Gastrocnemius medialis (tissue), 4 donors: ENCODE measurements at regions not wholly inside any gene's neighbourhood (a gene's known extent, or its start where the extent isn't known, plus 50 kb on each side); places are given as distances from the start of the nearest gene placed in this dataset.

Experiments
- ATAC-seq, 2 donors: fragments of 150-250 bp; one replicate each; pipeline ENCODE4 v1.9.1; 2016
- DNase-seq, 2 donors: peaks; one replicate each; pipeline ENCODE4 v3.0.0-alpha.2; 2019
- H3K27ac ChIP-seq, 4 donors: fragments of 200-600 bp; sonication (generic); 1 replicate in 1 of 4; 2 replicates in 3 of 4; pipeline ENCODE4 v1.5.1; 2016 to 2018; ENCODE audit warnings: mild to moderate bottlenecking in 2 of 4, moderate library complexity in 1 of 4
- H3K27me3 ChIP-seq, 3 donors: fragments of 200-600 bp; sonication (generic) in 2 of 3; 1 replicate in 1 of 3; 2 replicates in 2 of 3; pipeline versions ENCODE4 v1.5.1 to v1.6.0; 2016 to 2019; ENCODE audit warnings: mild to moderate bottlenecking in 1 of 3, moderate library complexity in 1 of 3
- H3K36me3 ChIP-seq, 2 donors: fragments of 200-600 bp; sonication (generic) in 1 of 2; one replicate each; pipeline ENCODE4 v1.5.1; 2017 to 2018
- H3K4me1 ChIP-seq, 2 donors: fragments of 200-600 bp; sonication (generic) in 1 of 2; one replicate each; pipeline ENCODE4 v1.5.1; 2016 to 2017; ENCODE audit warnings: mild to moderate bottlenecking in 2 of 2
- H3K4me3 ChIP-seq, 4 donors: fragments of 200-600 bp; sonication (generic) in 3 of 4; 1 replicate in 1 of 4; 2 replicates in 3 of 4; pipeline ENCODE4 v1.5.1; 2016 to 2019; ENCODE audit warnings: mild to moderate bottlenecking in 2 of 4
- H3K9me3 ChIP-seq, 3 donors: fragments of 200-600 bp; sonication (generic) in 2 of 3; 1 replicate in 1 of 3; 2 replicates in 2 of 3; pipeline ENCODE4 v1.5.1; 2016 to 2019
- POLR2A ChIP-seq, 2 donors: fragments of 450-650 bp; IDR thresholded peaks; one replicate each; pipeline ENCODE4 v1.6.1; 2017; ENCODE audit warnings: antibody characterized with exemption in 2 of 2, mild to moderate bottlenecking in 2 of 2, moderate library complexity in 2 of 2
- in situ Hi-C, 4 donors: fragments of 200-750 bp; cut with MboI; loops; one replicate each; pipeline versions ENCODE4 v1.15.0 to v1.8.0; 2017; ENCODE audit warnings: low sequenced_read_pairs in 4 of 4
- intact Hi-C: fragments of 100-400 bp; cut with DNase I; formaldehyde crosslinking; loops from one replicate; pipeline ENCODE4 v1.15.1; 2023; ENCODE audit warnings: low total_unique reads
- TF ChIP-seq, protein P1 (sequence below), 5 experiments: fragments of 450-650 bp in 3 of 5; fragments of 200-600 bp in 2 of 5; sonication (generic) in 2 of 5; IDR thresholded peaks in 4 of 5; conservative IDR thresholded peaks in 1 of 5; 1 replicate in 4 of 5; 2 replicates in 1 of 5; pipeline ENCODE4 v1.5.1; 2016 to 2019; ENCODE audit warnings: antibody characterized with exemption in 5 of 5, mild to moderate bottlenecking in 3 of 5, moderate library complexity in 3 of 5

- intact Hi-C loops, result no loop called here
- H3K4me3 ChIP-seq, result no peak overlapping the region
Observed at GRCh38 chr18:22604986-22605421, 187.3 kb upstream of the CTAGE1 start.

GRCh38 chr18:22605736-22606135, 188.0 kb upstream of the CTAGE1 start:
- no peaks in the 10 kb centered on the region for H3K9me3 ChIP-seq
- intact Hi-C loops, result no loop called here

More at GRCh38 chr18:22604986-22605421, 187.3 kb upstream of the CTAGE1 start:
- DNase-seq, result no peak
- in situ Hi-C loops, result no loop called here
- TF ChIP-seq, protein P1, sequence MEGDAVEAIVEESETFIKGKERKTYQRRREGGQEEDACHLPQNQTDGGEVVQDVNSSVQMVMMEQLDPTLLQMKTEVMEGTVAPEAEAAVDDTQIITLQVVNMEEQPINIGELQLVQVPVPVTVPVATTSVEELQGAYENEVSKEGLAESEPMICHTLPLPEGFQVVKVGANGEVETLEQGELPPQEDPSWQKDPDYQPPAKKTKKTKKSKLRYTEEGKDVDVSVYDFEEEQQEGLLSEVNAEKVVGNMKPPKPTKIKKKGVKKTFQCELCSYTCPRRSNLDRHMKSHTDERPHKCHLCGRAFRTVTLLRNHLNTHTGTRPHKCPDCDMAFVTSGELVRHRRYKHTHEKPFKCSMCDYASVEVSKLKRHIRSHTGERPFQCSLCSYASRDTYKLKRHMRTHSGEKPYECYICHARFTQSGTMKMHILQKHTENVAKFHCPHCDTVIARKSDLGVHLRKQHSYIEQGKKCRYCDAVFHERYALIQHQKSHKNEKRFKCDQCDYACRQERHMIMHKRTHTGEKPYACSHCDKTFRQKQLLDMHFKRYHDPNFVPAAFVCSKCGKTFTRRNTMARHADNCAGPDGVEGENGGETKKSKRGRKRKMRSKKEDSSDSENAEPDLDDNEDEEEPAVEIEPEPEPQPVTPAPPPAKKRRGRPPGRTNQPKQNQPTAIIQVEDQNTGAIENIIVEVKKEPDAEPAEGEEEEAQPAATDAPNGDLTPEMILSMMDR (IDR thresholded peaks at IDR 0.05 in 4 of 5, conservative IDR thresholded peaks at IDR 0.05 in 1 of 5), result no peak
- TF ChIP-seq POLR2A (IDR thresholded peaks at IDR 0.05), result no peak
- H3K27me3 ChIP-seq, result no peaks in the 10 kb centered on the region
- peak overlapping the region in 1 of 4 donors; percentile 58 for H3K27ac ChIP-seq
- H3K4me1 ChIP-seq, result peaks cover 0 to 3% of the 10 kb centered on the region in 2 donors
- no peak for ATAC-seq
- no peaks in the 10 kb centered on the region for H3K36me3 ChIP-seq
- H3K9me3 ChIP-seq, result no peaks in the 10 kb centered on the region

GRCh38 chr18:22606563-22607283, 189.0 kb upstream of the CTAGE1 start:
- no peaks in the 10 kb centered on the region for H3K9me3 ChIP-seq
- peaks cover 0 to 3% of the 10 kb centered on the region in 2 donors for H3K4me1 ChIP-seq
- H3K27me3 ChIP-seq, result no peaks in the 10 kb centered on the region
- no peak overlapping the region for H3K27ac ChIP-seq
- intact Hi-C loops (no loop called here), in situ Hi-C loops (no loop called here)
- no peak for TF ChIP-seq POLR2A (IDR thresholded peaks at IDR 0.05)
- TF ChIP-seq, protein P1 (IDR thresholded peaks at IDR 0.05 in 4 of 5, conservative IDR thresholded peaks at IDR 0.05 in 1 of 5), result no peak
- H3K36me3 ChIP-seq, result no peaks in the 10 kb centered on the region
- ATAC-seq, result no peak
- no peak for DNase-seq
- no peak overlapping the region for H3K4me3 ChIP-seq

More at GRCh38 chr18:22605736-22606135, 188.0 kb upstream of the CTAGE1 start:
- Histone ChIP-seq H3K4me3 (no peak overlapping the region), H3K4me1 (peaks cover 0 to 3% of the 10 kb centered on the region in 2 donors), H3K36me3 (no peaks in the 10 kb centered on the region), H3K27ac (no peak overlapping the region), H3K27me3 (no peaks in the 10 kb centered on the region)
- ATAC-seq (no peak), DNase-seq (no peak)
- in situ Hi-C loops, result no loop called here
- TF ChIP-seq, protein P1 (IDR thresholded peaks at IDR 0.05 in 4 of 5, conservative IDR thresholded peaks at IDR 0.05 in 1 of 5), result no peak
- TF ChIP-seq POLR2A (IDR thresholded peaks at IDR 0.05), result no peak

DNA sequence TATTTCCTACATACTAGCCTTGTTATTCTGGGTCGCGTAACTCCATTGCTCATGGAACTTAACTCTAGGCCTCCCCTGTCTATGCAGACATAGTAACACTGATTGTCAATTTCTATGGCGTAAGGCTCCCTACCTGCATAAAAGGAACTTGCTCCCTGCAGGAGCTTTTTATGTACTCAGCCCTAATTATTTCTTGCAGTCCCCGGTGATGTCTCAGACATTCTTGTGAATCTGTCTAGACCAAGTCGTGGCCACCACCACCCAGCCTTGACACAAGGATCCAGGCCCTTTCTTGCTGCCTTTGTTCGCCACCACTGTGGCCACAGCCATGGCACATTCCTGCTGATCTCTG, 189.5 kb upstream of the CTAGE1 start:
- Histone ChIP-seq H3K4me3 (no peak overlapping the region), H3K4me1 (peaks cover 0 to 3% of the 10 kb centered on the region in 2 donors), H3K27ac (no peak overlapping the region), H3K27me3 (no peaks in the 10 kb centered on the region), H3K9me3 (no peaks in the 10 kb centered on the region), H3K36me3 (no peaks in the 10 kb centered on the region)
- DNase-seq (no peak), ATAC-seq (no peak)
- intact Hi-C loops (no loop called here), in situ Hi-C loops (no loop called here)
- TF ChIP-seq, protein P1 (IDR thresholded peaks at IDR 0.05 in 4 of 5, conservative IDR thresholded peaks at IDR 0.05 in 1 of 5), result no peak
- TF ChIP-seq POLR2A (IDR thresholded peaks at IDR 0.05), result no peak
